ENCODE measurements at regions not wholly inside any gene's neighbourhood (a gene's known extent, or its start where the extent isn't known, plus 50 kb on each side); places are given as distances from the start of the nearest gene placed in this dataset.

DNA sequence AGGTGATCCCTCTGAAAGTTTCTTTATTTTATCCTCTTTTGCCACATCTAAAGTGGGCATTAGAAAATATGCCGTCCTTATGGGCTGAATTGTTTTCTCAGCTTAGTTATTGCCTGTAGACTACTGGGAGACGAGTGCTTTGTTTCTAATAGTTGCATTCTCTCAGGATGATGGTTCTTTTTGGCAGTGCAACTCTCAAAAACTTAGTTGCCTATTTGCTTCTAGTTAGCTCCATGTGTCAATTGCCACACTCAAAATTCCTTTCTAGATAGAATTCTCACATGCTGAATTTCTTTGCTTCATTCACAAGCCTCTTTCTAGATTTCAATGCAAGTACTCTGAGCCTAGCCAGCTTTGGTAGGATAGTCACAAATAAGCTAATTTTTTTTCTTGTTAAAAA, 155.5 kb downstream of the FGF10 start:
- H3K27me3 ChIP-seq (ENCODE audit: control insufficient read depth, insufficient read depth, low read length): no peaks in the 10 kb centered on the region
- H3K27ac ChIP-seq (ENCODE audit: low read depth, low read length): no peak overlapping the region
- H3K4me3 ChIP-seq (ENCODE audit: low read depth, low read length): no peak overlapping the region
- DNase-seq (ENCODE audit: low read depth, low spot score): no peak
- TF ChIP-seq, protein P1, sequence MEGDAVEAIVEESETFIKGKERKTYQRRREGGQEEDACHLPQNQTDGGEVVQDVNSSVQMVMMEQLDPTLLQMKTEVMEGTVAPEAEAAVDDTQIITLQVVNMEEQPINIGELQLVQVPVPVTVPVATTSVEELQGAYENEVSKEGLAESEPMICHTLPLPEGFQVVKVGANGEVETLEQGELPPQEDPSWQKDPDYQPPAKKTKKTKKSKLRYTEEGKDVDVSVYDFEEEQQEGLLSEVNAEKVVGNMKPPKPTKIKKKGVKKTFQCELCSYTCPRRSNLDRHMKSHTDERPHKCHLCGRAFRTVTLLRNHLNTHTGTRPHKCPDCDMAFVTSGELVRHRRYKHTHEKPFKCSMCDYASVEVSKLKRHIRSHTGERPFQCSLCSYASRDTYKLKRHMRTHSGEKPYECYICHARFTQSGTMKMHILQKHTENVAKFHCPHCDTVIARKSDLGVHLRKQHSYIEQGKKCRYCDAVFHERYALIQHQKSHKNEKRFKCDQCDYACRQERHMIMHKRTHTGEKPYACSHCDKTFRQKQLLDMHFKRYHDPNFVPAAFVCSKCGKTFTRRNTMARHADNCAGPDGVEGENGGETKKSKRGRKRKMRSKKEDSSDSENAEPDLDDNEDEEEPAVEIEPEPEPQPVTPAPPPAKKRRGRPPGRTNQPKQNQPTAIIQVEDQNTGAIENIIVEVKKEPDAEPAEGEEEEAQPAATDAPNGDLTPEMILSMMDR (IDR thresholded peaks at IDR 0.05; ENCODE audit: low read depth, low read length): no peak
- CTCF ChIA-PET: interaction anchor here (1.4 kb wide), 1 partner anchor 98 kb away, joined by 6 read pairs; no protein-coding TSS in a partner anchor
- POLR2A ChIA-PET: no interaction called here
- H3K9me3 ChIP-seq (ENCODE audit: control insufficient read depth, insufficient read depth, low read length): no peaks in the 10 kb centered on the region

DNA sequence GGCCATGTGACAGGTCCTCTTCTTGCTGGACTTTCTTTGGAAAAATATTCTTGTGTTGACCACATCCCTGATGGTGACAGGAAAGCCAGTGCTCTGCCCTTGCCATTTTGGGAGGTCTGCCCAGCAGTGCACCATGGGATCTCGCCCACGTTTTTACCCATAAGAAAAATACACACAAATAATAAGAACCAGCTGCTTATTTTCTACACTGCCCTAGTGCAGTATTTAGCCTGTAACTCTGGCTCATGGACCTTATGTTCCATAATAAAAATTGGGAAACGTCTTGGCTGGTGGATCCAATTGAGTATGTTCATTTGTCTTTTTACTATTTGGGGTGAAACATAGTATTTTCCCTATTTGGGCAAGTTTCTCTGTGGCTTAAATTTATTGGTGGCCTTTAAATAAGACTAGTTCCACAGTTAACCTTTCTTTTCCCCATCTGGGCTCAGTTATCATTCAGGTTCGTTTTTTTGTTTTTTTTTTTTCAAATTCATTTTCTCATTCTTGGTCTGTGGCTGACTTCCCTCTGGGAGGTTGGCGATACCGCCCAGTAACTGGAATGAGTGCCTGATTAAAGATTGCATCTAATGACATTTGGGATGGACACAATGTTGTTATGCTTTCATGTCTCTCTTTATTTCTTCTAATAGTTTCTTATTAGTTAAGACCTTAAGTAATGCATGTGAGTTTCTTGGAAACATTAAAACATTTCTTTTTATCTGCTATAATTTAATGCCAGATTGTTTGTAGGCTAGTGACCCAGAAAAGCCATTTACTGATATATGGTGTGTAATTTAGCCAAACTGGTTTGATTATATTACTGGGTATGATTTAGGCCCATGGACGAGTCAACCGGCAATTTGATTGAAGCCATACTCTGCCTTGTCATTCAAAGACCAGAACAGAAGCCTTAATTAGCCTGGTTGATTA, 163.7 kb downstream of the FGF10 start:
- POLR2A ChIA-PET: no interaction called here
- DNase-seq (ENCODE audit: low read depth, low spot score): no peak
- H3K4me3 ChIP-seq (ENCODE audit: low read depth, low read length): no peak overlapping the region
- H3K27ac ChIP-seq (ENCODE audit: low read depth, low read length): no peak overlapping the region
- H3K9me3 ChIP-seq (ENCODE audit: control insufficient read depth, insufficient read depth, low read length): no peaks in the 10 kb centered on the region
- no peaks in the 10 kb centered on the region for H3K27me3 ChIP-seq (ENCODE audit: control insufficient read depth, insufficient read depth, low read length)
- CTCF ChIA-PET: no interaction called here
- TF ChIP-seq, protein P1 (IDR thresholded peaks at IDR 0.05; ENCODE audit: low read depth, low read length): no peak

DNA sequence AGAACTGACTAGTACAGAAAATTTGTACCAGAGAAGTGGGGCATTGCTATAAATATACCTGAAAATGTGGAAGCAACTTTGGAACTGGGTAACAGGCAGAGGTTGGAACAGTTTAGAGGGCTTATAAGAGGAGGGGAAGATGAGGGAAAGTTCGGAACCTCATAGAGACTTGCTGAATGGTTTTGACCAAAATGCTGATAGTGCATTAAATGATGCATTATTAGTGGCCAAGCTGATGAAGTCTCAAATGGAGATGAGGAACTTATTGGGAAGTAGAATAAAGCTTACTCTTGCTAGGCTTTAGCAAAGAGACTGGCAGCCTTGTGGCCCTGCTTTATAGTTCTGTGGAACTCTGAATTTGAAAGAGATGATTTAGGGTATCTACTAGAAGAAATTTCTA, 189.8 kb downstream of the FGF10 start:
- no peak for DNase-seq (ENCODE audit: low read depth, low spot score)
- POLR2A ChIA-PET: no interaction called here

DNA sequence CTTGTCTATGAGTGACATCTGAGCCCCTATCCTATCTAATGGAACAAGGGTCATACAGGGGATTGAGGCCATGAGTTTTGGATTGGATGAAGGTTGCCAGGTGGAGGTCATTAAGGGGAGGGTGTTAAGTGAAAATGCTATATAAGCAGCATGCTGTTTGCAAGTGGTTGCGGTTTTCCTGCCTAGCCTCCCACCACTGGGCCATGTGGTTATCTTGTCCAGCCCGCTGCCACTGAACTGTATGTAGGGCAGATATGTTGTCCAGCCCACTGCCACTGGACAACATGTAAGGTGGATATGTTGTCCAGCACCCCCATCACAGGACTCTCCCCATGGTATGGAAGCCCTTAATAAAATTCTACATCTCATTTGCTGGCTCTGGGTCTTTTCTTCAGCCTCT, 200.0 kb downstream of the FGF10 start:
- no peak overlapping the region for H3K27ac ChIP-seq (ENCODE audit: low read depth, low read length)
- POLR2A ChIA-PET: no interaction called here
- CTCF ChIA-PET: no interaction called here
- no peak overlapping the region for H3K4me3 ChIP-seq (ENCODE audit: low read depth, low read length)
- no peaks in the 10 kb centered on the region for H3K9me3 ChIP-seq (ENCODE audit: control insufficient read depth, insufficient read depth, low read length)
- no peaks in the 10 kb centered on the region for H3K27me3 ChIP-seq (ENCODE audit: control insufficient read depth, insufficient read depth, low read length)
- TF ChIP-seq, protein P1 (IDR thresholded peaks at IDR 0.05; ENCODE audit: low read depth, low read length): no peak
- no peak for DNase-seq (ENCODE audit: low read depth, low spot score)

More for the DNA sequence above, 189.8 kb downstream of the FGF10 start:
- Histone ChIP-seq H3K27ac (ENCODE audit: low read depth, low read length) (no peak overlapping the region), H3K27me3 (ENCODE audit: control insufficient read depth, insufficient read depth, low read length) (no peaks in the 10 kb centered on the region), H3K9me3 (ENCODE audit: control insufficient read depth, insufficient read depth, low read length) (peaks cover 5% of the 10 kb centered on the region), H3K4me3 (ENCODE audit: low read depth, low read length) (no peak overlapping the region)
- CTCF ChIA-PET: no interaction called here
- TF ChIP-seq, protein P1 (IDR thresholded peaks at IDR 0.05; ENCODE audit: low read depth, low read length): no peak

DNA sequence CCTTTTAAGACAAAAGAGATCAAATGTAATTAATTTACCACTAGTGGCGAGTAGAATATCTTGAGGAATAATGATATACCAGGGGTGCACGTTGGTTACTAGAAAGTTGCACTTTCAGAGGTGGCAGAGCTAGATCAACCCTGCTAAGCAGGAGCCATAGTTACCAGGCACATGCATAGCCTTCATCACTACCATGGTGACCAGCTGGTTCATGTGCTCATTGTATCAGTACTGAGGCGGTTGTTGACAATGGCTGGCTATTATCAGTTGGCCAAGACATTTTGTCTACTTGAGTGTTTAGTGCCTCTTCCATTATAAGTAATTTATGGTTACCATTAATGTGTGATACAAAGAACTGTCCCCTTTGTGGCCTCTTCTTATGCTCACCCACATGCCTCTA, 201.2 kb downstream of the FGF10 start:
- POLR2A ChIA-PET: no interaction called here
- no peaks in the 10 kb centered on the region for H3K27me3 ChIP-seq (ENCODE audit: control insufficient read depth, insufficient read depth, low read length)
- H3K27ac ChIP-seq (ENCODE audit: low read depth, low read length): no peak overlapping the region
- CTCF ChIA-PET: no interaction called here
- no peak overlapping the region for H3K4me3 ChIP-seq (ENCODE audit: low read depth, low read length)
- no peak for DNase-seq (ENCODE audit: low read depth, low spot score)
- TF ChIP-seq, protein P1 (IDR thresholded peaks at IDR 0.05; ENCODE audit: low read depth, low read length): no peak
- no peaks in the 10 kb centered on the region for H3K9me3 ChIP-seq (ENCODE audit: control insufficient read depth, insufficient read depth, low read length)
